ENCODE measurements at regions not wholly inside any gene's neighbourhood (a gene's known extent, or its start where the extent isn't known, plus 50 kb on each side); places are given as distances from the start of the nearest gene placed in this dataset.

DNA sequence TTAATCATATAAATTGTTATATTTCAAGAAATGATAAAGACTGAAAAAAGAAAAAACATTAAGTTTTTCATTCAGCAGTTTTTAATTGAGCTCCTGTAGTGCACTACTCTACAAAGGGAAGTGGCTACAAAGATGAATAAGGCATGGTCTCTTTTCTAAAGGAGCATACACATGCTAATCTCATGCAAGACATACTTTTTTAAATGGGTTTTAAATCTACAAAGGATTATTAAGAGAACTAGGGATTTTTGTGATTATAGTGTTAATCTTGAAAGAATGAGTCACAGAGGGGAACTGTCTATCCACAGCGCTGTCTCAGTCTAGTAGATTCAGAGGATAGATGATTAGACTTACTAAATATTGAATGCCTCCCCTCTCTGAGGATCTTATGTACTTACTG, 1722.2 kb downstream of the RPA4 start:
- TF ChIP-seq, protein P1, sequence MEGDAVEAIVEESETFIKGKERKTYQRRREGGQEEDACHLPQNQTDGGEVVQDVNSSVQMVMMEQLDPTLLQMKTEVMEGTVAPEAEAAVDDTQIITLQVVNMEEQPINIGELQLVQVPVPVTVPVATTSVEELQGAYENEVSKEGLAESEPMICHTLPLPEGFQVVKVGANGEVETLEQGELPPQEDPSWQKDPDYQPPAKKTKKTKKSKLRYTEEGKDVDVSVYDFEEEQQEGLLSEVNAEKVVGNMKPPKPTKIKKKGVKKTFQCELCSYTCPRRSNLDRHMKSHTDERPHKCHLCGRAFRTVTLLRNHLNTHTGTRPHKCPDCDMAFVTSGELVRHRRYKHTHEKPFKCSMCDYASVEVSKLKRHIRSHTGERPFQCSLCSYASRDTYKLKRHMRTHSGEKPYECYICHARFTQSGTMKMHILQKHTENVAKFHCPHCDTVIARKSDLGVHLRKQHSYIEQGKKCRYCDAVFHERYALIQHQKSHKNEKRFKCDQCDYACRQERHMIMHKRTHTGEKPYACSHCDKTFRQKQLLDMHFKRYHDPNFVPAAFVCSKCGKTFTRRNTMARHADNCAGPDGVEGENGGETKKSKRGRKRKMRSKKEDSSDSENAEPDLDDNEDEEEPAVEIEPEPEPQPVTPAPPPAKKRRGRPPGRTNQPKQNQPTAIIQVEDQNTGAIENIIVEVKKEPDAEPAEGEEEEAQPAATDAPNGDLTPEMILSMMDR (conservative IDR thresholded peaks at IDR 0.05; ENCODE audit: low read length) = no peak
- no peak for TF ChIP-seq EZH2phosphoT487 (IDR thresholded peaks at IDR 0.05; ENCODE audit: borderline replicate concordance, low read depth, low read length)
